K562 (cell line): ENCODE measurements at regions not wholly inside any gene's neighbourhood (a gene's known extent, or its start where the extent isn't known, plus 50 kb on each side); places are given as distances from the start of the nearest gene placed in this dataset.

Experiments
- ATAC-seq: fragments of 200-7000 bp; cut with Tn5 transposase; 3 replicates; pipeline ENCODE4 v1.9.1; 2020; ENCODE audit warnings: moderate library complexity
- BruUV-seq: library from RNA; stranded (reverse); fragments of 400-500 nt; replicated peaks from 2 replicates; lab custom pipeline; 2021; lab: Mats Ljungman, UMichigan
- CTCF ChIA-PET: fragments of 300-600 bp; formaldehyde crosslinking; extraction: SDS; loops from one replicate; lab custom pipeline; 2021; ENCODE audit warnings: low intra/inter-chr PET ratio; lab: Yijun Ruan, JAX
- POLR2A ChIA-PET: fragments of 300-600, 350-650 bp; sonication (Branson Sonifier 250); formaldehyde crosslinking; extraction: SDS; loops from one replicate; lab custom pipeline; 2021; ENCODE audit warnings: antibody characterized with exemption, inconsistent platforms; lab: Yijun Ruan, JAX
- DNase-seq, 4 experiments: peaks; one replicate each; pipeline versions ENCODE4 v3.0.0 to v3.0.0-alpha.2; 2011 to 2018; ENCODE audit warnings: low spot score in 3 of 4, mixed read lengths in 3 of 4; ENCODE audit errors: extremely low read depth in 1 of 4
- FAIRE-seq: peaks from 2 replicates; lab custom pipeline; 2011; peaks lifted over from hg19 to GRCh38; lab: Jason Lieb, UNC
- H2AFZ ChIP-seq: 2 replicates; pipeline ENCODE4 v1.6.0; 2011; ENCODE audit warnings: low read depth, low read length, control low read depth, inconsistent platforms
- H3K27ac ChIP-seq: fragments of 200-600 bp; 3 replicates; pipeline ENCODE4 v1.8.0; 2011; ENCODE audit warnings: low read depth, mild to moderate bottlenecking, control low read depth, inconsistent platforms, low read length, moderate library complexity, mixed read lengths; ENCODE audit errors: extremely low read depth
- H3K27me3 ChIP-seq, 2 experiments: fragments of 300-600 bp in 1 of 2; 2 replicates in 1 of 2; 3 replicates in 1 of 2; pipeline versions ENCODE4 v1.6.0 to v1.8.0; 2011; ENCODE audit warnings: inconsistent platforms in 2 of 2, low read length in 2 of 2, mild to moderate bottlenecking in 1 of 2, mixed read lengths in 1 of 2, moderate library complexity in 1 of 2; ENCODE audit not compliant: control insufficient read depth in 2 of 2, insufficient read depth in 2 of 2
- H3K36me3 ChIP-seq: fragments of 300-600 bp; 3 replicates; pipeline ENCODE4 v1.8.0; 2011; ENCODE audit warnings: mild to moderate bottlenecking, low read length, inconsistent platforms; ENCODE audit not compliant: control insufficient read depth, insufficient read depth
- H3K4me1 ChIP-seq, 2 experiments: fragments of 200-600 bp in 1 of 2; replicated peaks in 1 of 2; 2 replicates in 1 of 2; 3 replicates in 1 of 2; pipeline versions ENCODE4 v1.5.1 to v1.8.0; 2011; ENCODE audit warnings: inconsistent platforms in 2 of 2, low read length in 2 of 2, mild to moderate bottlenecking in 1 of 2, mixed read lengths in 1 of 2, moderate library complexity in 1 of 2; ENCODE audit not compliant: control insufficient read depth in 2 of 2, insufficient read depth in 2 of 2
- H3K4me2 ChIP-seq: 2 replicates; pipeline ENCODE4 v1.6.1; 2011; ENCODE audit warnings: low read length, control low read depth, inconsistent platforms, mixed read lengths; ENCODE audit not compliant: insufficient read depth
- H3K4me3 ChIP-seq: fragments of 200-600 bp; sonication (generic), shearing (Covaris generic); 2 replicates; pipeline ENCODE4 v1.5.1; 2016; ENCODE audit warnings: control low read depth, inconsistent platforms
- H3K79me2 ChIP-seq: fragments of 200-600 bp; 3 replicates; pipeline ENCODE4 v1.8.0; 2011; ENCODE audit warnings: low read length, inconsistent platforms; ENCODE audit not compliant: control insufficient read depth, insufficient read depth
- H3K9ac ChIP-seq, 2 experiments: 2 replicates each; pipeline versions ENCODE4 v1.6.0 to v1.6.1; 2011; ENCODE audit warnings: low read depth in 2 of 2, low read length in 2 of 2, control low read depth in 1 of 2, inconsistent platforms in 1 of 2, mild to moderate bottlenecking in 1 of 2, mixed read lengths in 1 of 2; ENCODE audit not compliant: insufficient read depth in 1 of 2
- H3K9me1 ChIP-seq: one replicate; pipeline ENCODE4 v1.6.0; 2011; ENCODE audit warnings: inconsistent platforms, mild to moderate bottlenecking, low read length, moderate library complexity; ENCODE audit not compliant: control insufficient read depth, insufficient read depth
- H3K9me3 ChIP-seq: replicated peaks from 2 replicates; pipeline ENCODE4 v1.5.1; 2011; ENCODE audit warnings: low read depth, low read length, inconsistent platforms; ENCODE audit not compliant: control insufficient read depth, insufficient read depth
- H4K20me1 ChIP-seq: replicated peaks from 2 replicates; pipeline ENCODE4 v1.6.1; 2011; ENCODE audit warnings: low read length, inconsistent platforms, mixed read lengths; ENCODE audit not compliant: control insufficient read depth, insufficient read depth
- CBFA2T3 ChIP-seq: fragments of 450-650 bp; IDR thresholded peaks from 2 replicates; pipeline ENCODE4 v1.6.1; 2017
- CREBBP ChIP-seq: IDR thresholded peaks from one replicate; pipeline ENCODE4 v1.6.1; 2012; ENCODE audit warnings: low read depth, mild to moderate bottlenecking, control low read depth, inconsistent platforms, low read length
- HNRNPK ChIP-seq: fragments of 200-400 bp; formaldehyde crosslinking; IDR thresholded peaks from one replicate; pipeline ENCODE4 v1.6.1; 2018; ENCODE audit warnings: mild to moderate bottlenecking, low read depth, low read length; ENCODE audit not compliant: poor library complexity, severe bottlenecking
- JUND ChIP-seq, 2 experiments: IDR thresholded peaks; 2 replicates in 1 of 2; 3 replicates in 1 of 2; pipeline ENCODE4 v1.6.1; 2011; ENCODE audit warnings: borderline replicate concordance in 2 of 2, low read depth in 2 of 2, low read length in 2 of 2, improper control_type of control experiment in 1 of 2, missing biosample characterization in 1 of 2, missing genetic modification characterization in 1 of 2, missing genetic modification reagents in 1 of 2
- NFATC3 ChIP-seq: fragments of 450-650 bp; IDR thresholded peaks from 2 replicates; pipeline ENCODE4 v1.6.1; 2017; ENCODE audit warnings: mild to moderate bottlenecking
- ZFP1 ChIP-seq: fragments of 450-650 bp; formaldehyde crosslinking; IDR thresholded peaks from 2 replicates; pipeline ENCODE4 v1.4.0; 2020; ENCODE audit warnings: mild to moderate bottlenecking, mixed read lengths
- ZNF232 ChIP-seq: sonication (generic); formaldehyde crosslinking; IDR thresholded peaks from 2 replicates; pipeline ENCODE4 v1.8.0; 2022; ENCODE audit warnings: mild to moderate bottlenecking, missing genetic modification reagents
- ZNF263 ChIP-seq: sonication (generic); formaldehyde crosslinking; IDR thresholded peaks from 2 replicates; pipeline ENCODE4 v1.8.0; 2022; ENCODE audit warnings: mild to moderate bottlenecking, missing genetic modification reagents, borderline replicate concordance
- ZNF586 ChIP-seq: fragments of 450-650 bp; formaldehyde crosslinking; conservative IDR thresholded peaks from 2 replicates; pipeline ENCODE4 v1.4.0; 2020; ENCODE audit warnings: mild to moderate bottlenecking, moderate library complexity
- ZNF707 ChIP-seq: fragments of 250-450 bp; sonication (Bioruptor Pico); conservative IDR thresholded peaks from 2 replicates; pipeline ENCODE4 v1.8.0; 2022; ENCODE audit warnings: inconsistent platforms, mild to moderate bottlenecking, moderate library complexity
- WGBS: fragments of 100-300 bp; shearing (Covaris generic); methylation state at CpG from one replicate; pipeline ENCODE4 v1.1.6; 2016; ENCODE audit warnings: low coverage, mixed read lengths; ENCODE audit not compliant: insufficient coverage; ENCODE audit errors: missing lambda C conversion rate; 5-methylcytosine and 5-hydroxymethylcytosine counted together
- in situ Hi-C: fragments of 300-500 bp; cut with MboI; formaldehyde crosslinking; loops from 4 replicates; pipeline ENCODE4 v1.15.0; 2018; ENCODE audit warnings: inconsistent platforms, mixed read lengths
- intact Hi-C: fragments of 100-400 bp; cut with micrococcal nuclease; formaldehyde crosslinking; loops from 2 replicates; pipeline ENCODE4 v1.14.2; 2022
- TF ChIP-seq, protein P1 (sequence below): sonication (generic); formaldehyde crosslinking; IDR thresholded peaks from 2 replicates; pipeline ENCODE4 v1.8.1; 2023; ENCODE audit warnings: mild to moderate bottlenecking, missing genetic modification reagents

- Histone ChIP-seq H4K20me1 (no peaks in the 10 kb centered on the region), H3K9ac (no peak overlapping the region), H3K4me2 (no peak overlapping the region), H3K4me1 (no peaks in the 10 kb centered on the region), H3K27ac (no peak overlapping the region), H3K4me3 (no peak overlapping the region), H3K9me3 (no peaks in the 10 kb centered on the region), H3K79me2 (no peaks in the 10 kb centered on the region), H3K9me1 (no peaks in the 10 kb centered on the region), H2AFZ (no peak overlapping the region), H3K27me3 (peaks cover 4 to 49% of the 10 kb centered on the region in 2 experiments; a peak in 4 of 5 replicates), H3K36me3 (no peaks in the 10 kb centered on the region)
- WGBS = 1% methylated on average over 10 of the region's 10 CpGs
- in situ Hi-C loops = no loop called here
- BruUV-seq = no TSS peak
- DNase-seq = no peak
- ChIA-PET POLR2A (interaction anchor here (0.7 kb wide), 1 partner anchor 45 kb away, joined by 3 read pairs; no protein-coding TSS in a partner anchor), CTCF (no interaction called here)
- intact Hi-C loops = no loop called here
- no peak for FAIRE-seq
- ATAC-seq = no peak
- TF ChIP-seq, protein P1, sequence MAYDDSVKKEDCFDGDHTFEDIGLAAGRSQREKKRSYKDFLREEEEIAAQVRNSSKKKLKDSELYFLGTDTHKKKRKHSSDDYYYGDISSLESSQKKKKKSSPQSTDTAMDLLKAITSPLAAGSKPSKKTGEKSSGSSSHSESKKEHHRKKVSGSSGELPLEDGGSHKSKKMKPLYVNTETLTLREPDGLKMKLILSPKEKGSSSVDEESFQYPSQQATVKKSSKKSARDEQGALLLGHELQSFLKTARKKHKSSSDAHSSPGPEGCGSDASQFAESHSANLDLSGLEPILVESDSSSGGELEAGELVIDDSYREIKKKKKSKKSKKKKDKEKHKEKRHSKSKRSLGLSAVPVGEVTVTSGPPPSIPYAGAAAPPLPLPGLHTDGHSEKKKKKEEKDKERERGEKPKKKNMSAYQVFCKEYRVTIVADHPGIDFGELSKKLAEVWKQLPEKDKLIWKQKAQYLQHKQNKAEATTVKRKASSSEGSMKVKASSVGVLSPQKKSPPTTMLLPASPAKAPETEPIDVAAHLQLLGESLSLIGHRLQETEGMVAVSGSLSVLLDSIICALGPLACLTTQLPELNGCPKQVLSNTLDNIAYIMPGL = no peak
- TF ChIP-seq HNRNPK (no peak), ZNF707 (no peak), ZNF263 (CRISPR knock-in tag) (no peak), ZNF586 (CRISPR knock-in tag) (no peak), CBFA2T3 (no peak), ZNF232 (no peak), CREBBP (no peak), NFATC3 (no peak), JUND (IDR thresholded peaks at IDR 0.05; ENCODE audit: borderline replicate concordance, low read depth, low read length) (no peak), JUND (tag; IDR thresholded peaks at IDR 0.05; ENCODE audit: borderline replicate concordance, low read depth, low read length) (no peak), ZFP1 (no peak)
Observed at GRCh38 chr10:125547010-125547650, 135.8 kb downstream of the TEX36 start.
